ENCODE measurements at regions not wholly inside any gene's neighbourhood (a gene's known extent, or its start where the extent isn't known, plus 50 kb on each side); places are given as distances from the start of the nearest gene placed in this dataset.

GRCh38 chr6:119484598-119484997 lies 135.0 kb upstream of the MAN1A1 start:
- Histone ChIP-seq H3K9ac (no peak overlapping the region), H3K27me3 (ENCODE audit: insufficient read depth, low read depth) (no peaks in the 10 kb centered on the region), H3K4me3 (IDR thresholded peaks at IDR 0.05; ENCODE audit: insufficient read depth, low read depth, low read length) (no peak overlapping the region), H3K79me2 (ENCODE audit: insufficient read depth, low read depth) (no peaks in the 10 kb centered on the region), H3K36me3 (ENCODE audit: insufficient read depth) (no peaks in the 10 kb centered on the region), H3K4me2 (no peak overlapping the region), H2AFZ (ENCODE audit: low read depth) (no peak overlapping the region), H3K4me1 (ENCODE audit: low read depth, poor library complexity, severe bottlenecking) (no peaks in the 10 kb centered on the region), H4K20me1 (ENCODE audit: insufficient read depth) (no peaks in the 10 kb centered on the region), H3K27ac (no peak overlapping the region)
- TF ChIP-seq CTCF (conservative IDR thresholded peaks at IDR 0.05; ENCODE audit: low read depth, low read length) = no peak

- H3K9ac ChIP-seq = no peak overlapping the region
- H3K4me3 ChIP-seq (IDR thresholded peaks at IDR 0.05; ENCODE audit: insufficient read depth, low read depth, low read length) = no peak overlapping the region
- no peak overlapping the region for H2AFZ ChIP-seq (ENCODE audit: low read depth)
- no peaks in the 10 kb centered on the region for H3K27me3 ChIP-seq (ENCODE audit: insufficient read depth, low read depth)
- H3K4me1 ChIP-seq (ENCODE audit: low read depth, poor library complexity, severe bottlenecking) = no peaks in the 10 kb centered on the region
- no peak overlapping the region for H3K27ac ChIP-seq
- no peaks in the 10 kb centered on the region for H4K20me1 ChIP-seq (ENCODE audit: insufficient read depth)
- H3K36me3 ChIP-seq (ENCODE audit: insufficient read depth) = no peaks in the 10 kb centered on the region
- no peak for TF ChIP-seq CTCF (conservative IDR thresholded peaks at IDR 0.05; ENCODE audit: low read depth, low read length)
- H3K4me2 ChIP-seq = no peak overlapping the region
- no peaks in the 10 kb centered on the region for H3K79me2 ChIP-seq (ENCODE audit: insufficient read depth, low read depth)
These were observed 134.3 kb upstream of the MAN1A1 start for GRCh38 chr6:119483908-119484307.

- Histone ChIP-seq H3K27me3 (ENCODE audit: insufficient read depth, low read depth) (no peaks in the 10 kb centered on the region), H3K9ac (no peak overlapping the region), H3K27ac (no peak overlapping the region), H3K4me1 (ENCODE audit: low read depth, poor library complexity, severe bottlenecking) (no peaks in the 10 kb centered on the region), H3K4me3 (IDR thresholded peaks at IDR 0.05; ENCODE audit: insufficient read depth, low read depth, low read length) (no peak overlapping the region), H3K4me2 (no peak overlapping the region), H3K36me3 (ENCODE audit: insufficient read depth) (no peaks in the 10 kb centered on the region), H2AFZ (ENCODE audit: low read depth) (no peak overlapping the region), H3K79me2 (ENCODE audit: insufficient read depth, low read depth) (no peaks in the 10 kb centered on the region), H4K20me1 (ENCODE audit: insufficient read depth) (no peaks in the 10 kb centered on the region)
- TF ChIP-seq CTCF (conservative IDR thresholded peaks at IDR 0.05; ENCODE audit: low read depth, low read length) = no peak
These were observed 133.3 kb upstream of the MAN1A1 start for GRCh38 chr6:119482850-119483285.

GRCh38 chr6:119481976-119482375 lies 132.4 kb upstream of the MAN1A1 start:
- H4K20me1 ChIP-seq (ENCODE audit: insufficient read depth) = no peaks in the 10 kb centered on the region
- peaks cover 8% of the 10 kb centered on the region for H3K4me1 ChIP-seq (ENCODE audit: low read depth, poor library complexity, severe bottlenecking)
- no peaks in the 10 kb centered on the region for H3K27me3 ChIP-seq (ENCODE audit: insufficient read depth, low read depth)
- H3K79me2 ChIP-seq (ENCODE audit: insufficient read depth, low read depth) = no peaks in the 10 kb centered on the region
- no peak overlapping the region for H3K9ac ChIP-seq
- H3K36me3 ChIP-seq (ENCODE audit: insufficient read depth) = no peaks in the 10 kb centered on the region
- no peak for TF ChIP-seq CTCF (conservative IDR thresholded peaks at IDR 0.05; ENCODE audit: low read depth, low read length)
- H2AFZ ChIP-seq (ENCODE audit: low read depth) = no peak overlapping the region
- no peak overlapping the region for H3K4me3 ChIP-seq (IDR thresholded peaks at IDR 0.05; ENCODE audit: insufficient read depth, low read depth, low read length)
- no peak overlapping the region for H3K4me2 ChIP-seq
- H3K27ac ChIP-seq = no peak overlapping the region

All from KMS-11 (cell line).